Activated CD4-positive, alpha-beta T cell treated with anti-CD3 and anti-CD28 coated beads, Interleukin-2, amount 50 U/mL, for 48 hours (primary cell): ENCODE measurements at regions not wholly inside any gene's neighbourhood (a gene's known extent, or its start where the extent isn't known, plus 50 kb on each side); places are given as distances from the start of the nearest gene placed in this dataset.

ENCODE experiments used
- DNase-seq, 2 experiments: peaks; one replicate each; pipeline ENCODE4 v3.0.0-alpha.2; 2020

GRCh38 chr5:56540266-56540665 lies 275.1 kb upstream of the MAP3K1 start:
- no peak for DNase-seq

- DNase-seq, result no peak
Measured at GRCh38 chr5:56538580-56538979, 276.8 kb upstream of the MAP3K1 start.

- no peak for DNase-seq
Measured at GRCh38 chr5:56535347-56535746, 280.0 kb upstream of the MAP3K1 start.

- peak; percentile 11 to 32 for DNase-seq
Measured at GRCh38 chr5:56534102-56534829, 281.1 kb upstream of the MAP3K1 start.

GRCh38 chr5:56532466-56532865 lies 282.9 kb upstream of the MAP3K1 start:
- DNase-seq, result no peak

- no peak for DNase-seq
Measured at GRCh38 chr5:56530626-56531138, 284.7 kb upstream of the MAP3K1 start.

GRCh38 chr5:56529666-56530430 lies 285.5 kb upstream of the MAP3K1 start:
- DNase-seq, result no peak

GRCh38 chr5:56527174-56527573 lies 288.2 kb upstream of the MAP3K1 start:
- no peak for DNase-seq

- no peak for DNase-seq
Measured at GRCh38 chr5:56525113-56525512, 290.2 kb upstream of the MAP3K1 start.

GRCh38 chr5:56523790-56524575 lies 290.9 kb upstream of the ANKRD55 start:
- DNase-seq, result no peak

- no peak for DNase-seq
Measured at GRCh38 chr5:56522960-56523359, 289.8 kb upstream of the ANKRD55 start.

- no peak for DNase-seq
Measured at GRCh38 chr5:56522169-56522568, 289.0 kb upstream of the ANKRD55 start.

GRCh38 chr5:56520986-56521730 lies 288.0 kb upstream of the ANKRD55 start:
- DNase-seq, result no peak

GRCh38 chr5:56518820-56519219 lies 285.7 kb upstream of the ANKRD55 start:
- no peak for DNase-seq

GRCh38 chr5:56517011-56517416 lies 283.9 kb upstream of the ANKRD55 start:
- no peak for DNase-seq

- DNase-seq, result no peak
Measured at GRCh38 chr5:56516441-56516840, 283.3 kb upstream of the ANKRD55 start.

GRCh38 chr5:56516035-56516434 lies 282.9 kb upstream of the ANKRD55 start:
- no peak for DNase-seq

GRCh38 chr5:56515011-56515410 lies 281.9 kb upstream of the ANKRD55 start:
- DNase-seq, result no peak

GRCh38 chr5:56514245-56514644 lies 281.1 kb upstream of the ANKRD55 start:
- DNase-seq, result no peak

- no peak for DNase-seq
Measured at GRCh38 chr5:56513141-56513540, 280.0 kb upstream of the ANKRD55 start.

GRCh38 chr5:56512313-56512996 lies 279.3 kb upstream of the ANKRD55 start:
- DNase-seq, result no peak

- DNase-seq, result no peak
Measured at GRCh38 chr5:56511326-56511841, 278.3 kb upstream of the ANKRD55 start.
